PFSK-1 (cell line): ENCODE measurements at regions not wholly inside any gene's neighbourhood (a gene's known extent, or its start where the extent isn't known, plus 50 kb on each side); places are given as distances from the start of the nearest gene placed in this dataset.

Experiments
- FOXP2 ChIP-seq: optimal IDR thresholded peaks from 2 replicates; pipeline ENCODE3; 2011; ENCODE audit warnings: borderline replicate concordance, control low read depth, inconsistent platforms; ENCODE audit not compliant: insufficient read depth; ENCODE audit errors: extremely low read length, extremely low read depth
- POLR2AphosphoS5 ChIP-seq: IDR thresholded peaks from 2 replicates; pipeline ENCODE4 v1.6.1; 2012; ENCODE audit warnings: low read depth, mild to moderate bottlenecking, control low read depth, low read length, moderate library complexity
- REST ChIP-seq, 2 experiments: IDR thresholded peaks; 2 replicates each; pipeline versions ENCODE4 v1.6.1 to v1.8.0; 2011 to 2012; ENCODE audit warnings: low read depth in 2 of 2, low read length in 2 of 2, control low read depth in 1 of 2, inconsistent platforms in 1 of 2, mild to moderate bottlenecking in 1 of 2, moderate library complexity in 1 of 2; ENCODE audit not compliant: insufficient read depth in 1 of 2
- SIN3A ChIP-seq: IDR thresholded peaks from 2 replicates; pipeline ENCODE4 v1.6.1; 2012; ENCODE audit warnings: mild to moderate bottlenecking, low read length, moderate library complexity, borderline replicate concordance; ENCODE audit not compliant: insufficient read depth
- TAF1 ChIP-seq: IDR thresholded peaks from 2 replicates; pipeline ENCODE4 v1.6.1; 2012; ENCODE audit warnings: low read length, control low read depth, borderline replicate concordance; ENCODE audit not compliant: insufficient read depth

DNA sequence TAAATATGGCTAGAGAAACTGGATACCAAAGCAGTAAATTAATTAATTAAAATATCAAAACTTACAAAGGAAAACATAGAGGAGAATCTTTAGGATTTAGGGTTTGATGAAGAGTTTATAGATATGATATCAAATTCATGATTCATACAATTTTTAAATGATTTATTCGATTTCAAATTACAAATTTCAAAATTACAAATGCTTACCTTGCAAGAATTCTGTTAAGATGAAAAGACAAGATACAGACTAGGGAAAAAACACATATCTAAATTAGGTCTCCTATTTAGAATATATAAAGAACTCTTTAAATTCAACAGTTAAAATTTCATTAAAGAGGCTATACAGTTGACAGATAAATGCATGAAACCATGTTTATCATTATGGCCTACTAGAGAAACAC lies 930.7 kb downstream of the ZPLD1 start:
- TF ChIP-seq SIN3A: no peak
- no peak for TF ChIP-seq POLR2AphosphoS5
- no peak for TF ChIP-seq REST (IDR thresholded peaks at IDR 0.05; ENCODE audit: insufficient read depth in 1 of 2, low read depth in 2 of 2, low read length in 2 of 2)
- no peak for TF ChIP-seq TAF1
- TF ChIP-seq FOXP2: no peak
